ENCODE measurements at regions not wholly inside any gene's neighbourhood (a gene's known extent, or its start where the extent isn't known, plus 50 kb on each side); places are given as distances from the start of the nearest gene placed in this dataset.
"Not testable (repeated sequence)": the region's sequence is repeated elsewhere in the genome, so short reads cannot be mapped to it uniquely, and the experiment has no call there.

DNA sequence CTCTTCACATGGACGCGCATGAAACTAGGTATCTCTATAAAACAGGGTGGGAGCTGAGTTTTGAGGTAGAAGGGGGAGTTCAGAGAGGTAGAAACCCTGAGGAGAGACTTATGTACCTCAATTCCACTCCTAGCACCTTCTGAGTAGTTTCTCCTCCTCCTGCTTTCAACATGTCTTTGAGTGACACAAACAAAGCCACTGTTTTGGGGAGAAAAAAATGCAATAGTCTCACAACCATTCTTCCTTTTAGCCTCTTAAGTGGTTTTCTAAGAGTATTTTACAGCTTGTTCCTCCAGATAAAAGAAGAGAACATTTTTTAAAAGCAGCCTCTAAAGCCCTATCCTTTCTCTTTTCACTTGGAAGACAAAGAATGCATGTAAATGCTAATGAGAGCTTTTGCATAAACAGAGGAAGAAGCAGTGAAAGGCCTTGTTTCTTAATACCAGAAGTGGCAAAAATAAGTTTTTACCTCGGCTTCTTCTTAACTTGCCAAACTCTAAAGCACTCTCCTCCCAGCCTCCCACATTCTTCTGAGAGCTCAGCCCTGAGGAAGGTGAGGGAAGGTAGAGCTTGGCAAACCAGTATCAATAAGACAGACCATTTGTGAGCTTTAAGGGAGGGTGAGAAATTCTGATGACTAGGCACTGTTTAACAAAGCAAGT is 1304.4 kb upstream of the ACVR2A start:
- no peak overlapping the region for H3K4me3 ChIP-seq (ENCODE audit: control insufficient read depth in 1 of 7, extremely low read depth in 1 of 7, insufficient read depth in 4 of 7, low read depth in 2 of 7, low read length in 6 of 7)
- H3K36me3 ChIP-seq (ENCODE audit: control insufficient read depth in 4 of 4, insufficient read depth in 4 of 4, low read length in 3 of 4) = no peaks in the 10 kb centered on the region
- ChIA-PET CTCF (no interaction called here), POLR2A (no interaction called here)
- WGBS (ENCODE audit: insufficient coverage) = 100% methylated on average over 2 of the region's 3 CpGs
- no peaks in the 10 kb centered on the region for H3K4me1 ChIP-seq (ENCODE audit: control extremely low read depth in 1 of 4, control insufficient read depth in 4 of 4, insufficient read depth in 4 of 4, low read length in 3 of 4)
- no peaks in the 10 kb centered on the region for H3K9me3 ChIP-seq (ENCODE audit: control extremely low read depth in 1 of 5, control insufficient read depth in 4 of 5, insufficient read depth in 2 of 5, low read depth in 1 of 5, low read length in 4 of 5)
- peak in 1 of 3 donors; percentile 0 for DNase-seq
- no peaks in the 10 kb centered on the region for H3K27me3 ChIP-seq (replicated peaks in 2 of 5; ENCODE audit: control insufficient read depth in 4 of 5, insufficient read depth in 5 of 5, low read length in 4 of 5)
- no peak overlapping the region for H3K27ac ChIP-seq (ENCODE audit: insufficient read depth in 1 of 2, low read depth in 1 of 2, low read length in 2 of 2, poor library complexity in 1 of 2, severe bottlenecking in 2 of 2)

DNA sequence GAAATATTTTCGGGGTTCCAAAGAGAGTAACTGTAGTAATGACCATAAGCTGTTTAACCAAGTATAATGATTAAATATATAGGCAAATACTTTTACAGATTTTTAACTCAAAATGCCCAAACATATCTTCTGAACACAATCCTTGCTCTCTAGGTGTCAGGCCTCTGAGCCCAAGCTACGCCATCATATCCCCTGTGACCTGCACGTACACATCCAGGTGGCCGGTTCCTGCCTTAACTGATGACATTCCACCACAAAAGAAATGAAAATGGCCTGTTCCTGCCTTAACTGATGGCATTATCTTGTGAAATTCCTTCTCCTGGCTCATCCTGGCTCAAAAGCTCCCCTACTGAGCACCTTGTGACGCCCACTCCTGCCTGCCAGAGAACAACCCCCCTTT is 1305.1 kb upstream of the ACVR2A start:
- H3K27me3 ChIP-seq (replicated peaks in 2 of 5; ENCODE audit: control insufficient read depth in 4 of 5, insufficient read depth in 5 of 5, low read length in 4 of 5); H3K9me3 ChIP-seq (ENCODE audit: control extremely low read depth in 1 of 5, control insufficient read depth in 4 of 5, insufficient read depth in 2 of 5, low read depth in 1 of 5, low read length in 4 of 5); DNase-seq; POLR2A ChIA-PET; H3K4me3 ChIP-seq (ENCODE audit: control insufficient read depth in 1 of 7, extremely low read depth in 1 of 7, insufficient read depth in 4 of 7, low read depth in 2 of 7, low read length in 6 of 7); H3K4me1 ChIP-seq (ENCODE audit: control extremely low read depth in 1 of 4, control insufficient read depth in 4 of 4, insufficient read depth in 4 of 4, low read length in 3 of 4); H3K27ac ChIP-seq (ENCODE audit: insufficient read depth in 1 of 2, low read depth in 1 of 2, low read length in 2 of 2, poor library complexity in 1 of 2, severe bottlenecking in 2 of 2); CTCF ChIA-PET; H3K36me3 ChIP-seq (ENCODE audit: control insufficient read depth in 4 of 4, insufficient read depth in 4 of 4, low read length in 3 of 4): not testable (repeated sequence)
- WGBS (ENCODE audit: insufficient coverage) = 96% methylated on average over 3 of the region's 5 CpGs

DNA sequence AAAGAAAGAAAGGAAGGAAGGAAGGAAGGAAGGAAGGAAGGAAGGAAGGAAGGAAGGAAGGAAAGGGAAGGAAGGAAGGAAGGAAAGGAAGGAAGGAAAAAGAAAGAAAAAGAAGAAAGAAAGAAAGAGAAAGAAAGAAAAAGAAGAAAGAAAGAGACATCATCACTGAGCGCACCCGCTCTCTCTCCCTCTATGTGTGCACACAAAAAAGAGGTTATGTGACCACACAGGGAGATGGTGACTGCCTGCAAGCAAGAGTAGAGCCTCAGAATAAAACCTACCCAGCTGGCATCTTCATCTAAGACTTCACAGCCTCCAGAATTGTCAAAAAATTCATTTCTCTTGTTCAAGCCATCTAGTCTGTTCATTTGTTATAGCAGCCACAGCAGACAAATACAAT is 1307.4 kb upstream of the ACVR2A start:
- Histone ChIP-seq H3K4me3 (ENCODE audit: control insufficient read depth in 1 of 7, extremely low read depth in 1 of 7, insufficient read depth in 4 of 7, low read depth in 2 of 7, low read length in 6 of 7) (no peak overlapping the region), H3K4me1 (ENCODE audit: control extremely low read depth in 1 of 4, control insufficient read depth in 4 of 4, insufficient read depth in 4 of 4, low read length in 3 of 4) (no peaks in the 10 kb centered on the region), H3K9me3 (ENCODE audit: control extremely low read depth in 1 of 5, control insufficient read depth in 4 of 5, insufficient read depth in 2 of 5, low read depth in 1 of 5, low read length in 4 of 5) (no peaks in the 10 kb centered on the region), H3K27me3 (replicated peaks in 2 of 5; ENCODE audit: control insufficient read depth in 4 of 5, insufficient read depth in 5 of 5, low read length in 4 of 5) (no peaks in the 10 kb centered on the region), H3K27ac (ENCODE audit: insufficient read depth in 1 of 2, low read depth in 1 of 2, low read length in 2 of 2, poor library complexity in 1 of 2, severe bottlenecking in 2 of 2) (no peak overlapping the region), H3K36me3 (ENCODE audit: control insufficient read depth in 4 of 4, insufficient read depth in 4 of 4, low read length in 3 of 4) (no peaks in the 10 kb centered on the region)
- WGBS (ENCODE audit: insufficient coverage) = 100% methylated on average over 2 of the region's 2 CpGs
- no peak for DNase-seq
- POLR2A ChIA-PET = no interaction called here
- CTCF ChIA-PET = no interaction called here

DNA sequence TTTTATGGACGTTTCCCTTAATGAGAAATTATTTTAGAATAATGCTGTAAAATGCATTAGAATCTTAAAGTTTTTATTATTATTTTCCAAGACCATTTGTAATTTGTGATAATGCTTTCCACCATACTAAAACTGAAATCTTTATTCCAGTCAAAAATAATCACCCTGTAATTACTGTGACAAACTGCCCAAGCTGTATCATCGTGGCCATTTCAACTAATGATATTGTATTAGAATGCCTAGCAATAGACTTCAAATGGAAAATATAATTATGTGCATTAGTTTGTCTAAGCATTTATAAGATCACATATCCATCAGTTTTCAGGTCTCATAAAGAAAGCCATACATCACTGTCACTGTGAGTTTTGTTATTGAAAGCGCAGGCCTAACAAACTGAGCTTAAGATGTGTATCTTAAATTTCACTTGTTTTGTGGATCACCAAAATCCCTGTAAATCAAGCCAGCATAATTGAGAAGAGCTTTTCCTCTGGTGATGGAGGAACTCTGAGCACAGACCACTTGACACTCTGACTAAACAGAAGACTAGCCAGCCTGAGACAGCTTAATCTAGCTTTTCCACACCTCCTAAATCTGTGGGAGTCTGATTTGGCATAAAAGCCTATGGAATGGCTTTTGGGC is 1312.2 kb upstream of the ACVR2A start:
- CTCF ChIA-PET = no interaction called here
- WGBS (ENCODE audit: insufficient coverage) = 100% methylated on average over 1 of the region's 3 CpGs
- Histone ChIP-seq H3K4me3 (ENCODE audit: control insufficient read depth in 1 of 7, extremely low read depth in 1 of 7, insufficient read depth in 4 of 7, low read depth in 2 of 7, low read length in 6 of 7) (no peak overlapping the region), H3K36me3 (ENCODE audit: control insufficient read depth in 4 of 4, insufficient read depth in 4 of 4, low read length in 3 of 4) (no peaks in the 10 kb centered on the region), H3K9me3 (ENCODE audit: control extremely low read depth in 1 of 5, control insufficient read depth in 4 of 5, insufficient read depth in 2 of 5, low read depth in 1 of 5, low read length in 4 of 5) (no peaks in the 10 kb centered on the region), H3K27me3 (replicated peaks in 2 of 5; ENCODE audit: control insufficient read depth in 4 of 5, insufficient read depth in 5 of 5, low read length in 4 of 5) (no peaks in the 10 kb centered on the region), H3K27ac (ENCODE audit: insufficient read depth in 1 of 2, low read depth in 1 of 2, low read length in 2 of 2, poor library complexity in 1 of 2, severe bottlenecking in 2 of 2) (no peak overlapping the region), H3K4me1 (ENCODE audit: control extremely low read depth in 1 of 4, control insufficient read depth in 4 of 4, insufficient read depth in 4 of 4, low read length in 3 of 4) (no peaks in the 10 kb centered on the region)
- POLR2A ChIA-PET = no interaction called here
- no peak for DNase-seq

DNA sequence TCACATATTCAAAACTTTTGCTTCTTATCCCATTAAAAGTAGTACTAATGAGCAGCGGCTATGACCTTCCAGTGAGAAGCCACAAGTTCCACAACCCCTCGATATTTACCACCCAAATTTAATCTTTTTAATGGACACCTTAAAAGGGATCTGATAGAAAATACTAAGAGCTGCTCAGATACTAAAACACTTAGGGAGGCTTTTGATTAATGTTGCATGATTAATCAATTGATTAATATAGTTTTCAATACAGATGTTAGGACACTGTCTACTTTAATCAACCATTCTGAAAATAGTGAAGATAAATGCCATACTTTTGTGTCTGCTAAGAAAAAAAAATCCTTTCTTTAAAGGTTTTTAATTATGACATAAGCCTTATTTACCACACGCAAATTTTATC is 1312.8 kb upstream of the ACVR2A start:
- DNase-seq = no peak
- ChIA-PET CTCF (no interaction called here), POLR2A (no interaction called here)
- H3K36me3 ChIP-seq (ENCODE audit: control insufficient read depth in 4 of 4, insufficient read depth in 4 of 4, low read length in 3 of 4) = no peaks in the 10 kb centered on the region
- no peaks in the 10 kb centered on the region for H3K9me3 ChIP-seq (ENCODE audit: control extremely low read depth in 1 of 5, control insufficient read depth in 4 of 5, insufficient read depth in 2 of 5, low read depth in 1 of 5, low read length in 4 of 5)
- no peaks in the 10 kb centered on the region for H3K27me3 ChIP-seq (replicated peaks in 2 of 5; ENCODE audit: control insufficient read depth in 4 of 5, insufficient read depth in 5 of 5, low read length in 4 of 5)
- WGBS (ENCODE audit: insufficient coverage) = 100% methylated on average over 2 of the region's 3 CpGs
- no peak overlapping the region for H3K4me3 ChIP-seq (ENCODE audit: control insufficient read depth in 1 of 7, extremely low read depth in 1 of 7, insufficient read depth in 4 of 7, low read depth in 2 of 7, low read length in 6 of 7)
- H3K27ac ChIP-seq (ENCODE audit: insufficient read depth in 1 of 2, low read depth in 1 of 2, low read length in 2 of 2, poor library complexity in 1 of 2, severe bottlenecking in 2 of 2) = no peak overlapping the region
- H3K4me1 ChIP-seq (ENCODE audit: control extremely low read depth in 1 of 4, control insufficient read depth in 4 of 4, insufficient read depth in 4 of 4, low read length in 3 of 4) = no peaks in the 10 kb centered on the region

DNA sequence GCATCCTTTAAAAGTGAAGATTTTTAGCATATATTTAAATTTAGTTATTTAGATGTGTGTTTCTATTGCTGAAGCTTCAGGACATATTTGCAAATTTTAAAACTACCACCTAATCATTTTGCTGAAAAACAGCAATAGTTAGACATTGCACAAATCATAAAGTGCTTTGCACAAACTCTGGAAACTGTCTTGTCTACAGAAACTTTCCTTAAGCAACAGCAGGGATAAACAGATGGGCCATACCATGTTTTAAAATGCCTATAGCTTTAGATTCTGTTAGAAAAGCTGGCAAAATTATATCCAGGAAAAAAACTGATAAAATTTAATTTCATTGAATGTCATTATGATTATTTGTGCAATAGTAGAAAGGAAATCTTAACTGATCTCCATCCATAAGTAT is 1313.9 kb upstream of the ACVR2A start:
- no peak for DNase-seq
- no peak overlapping the region for H3K27ac ChIP-seq (ENCODE audit: insufficient read depth in 1 of 2, low read depth in 1 of 2, low read length in 2 of 2, poor library complexity in 1 of 2, severe bottlenecking in 2 of 2)
- H3K27me3 ChIP-seq (replicated peaks in 2 of 5; ENCODE audit: control insufficient read depth in 4 of 5, insufficient read depth in 5 of 5, low read length in 4 of 5) = no peaks in the 10 kb centered on the region
- no peak overlapping the region for H3K4me3 ChIP-seq (ENCODE audit: control insufficient read depth in 1 of 7, extremely low read depth in 1 of 7, insufficient read depth in 4 of 7, low read depth in 2 of 7, low read length in 6 of 7)
- H3K36me3 ChIP-seq (ENCODE audit: control insufficient read depth in 4 of 4, insufficient read depth in 4 of 4, low read length in 3 of 4) = no peaks in the 10 kb centered on the region
- H3K4me1 ChIP-seq (ENCODE audit: control extremely low read depth in 1 of 4, control insufficient read depth in 4 of 4, insufficient read depth in 4 of 4, low read length in 3 of 4) = no peaks in the 10 kb centered on the region
- H3K9me3 ChIP-seq (ENCODE audit: control extremely low read depth in 1 of 5, control insufficient read depth in 4 of 5, insufficient read depth in 2 of 5, low read depth in 1 of 5, low read length in 4 of 5) = no peaks in the 10 kb centered on the region
- ChIA-PET CTCF (no interaction called here), POLR2A (no interaction called here)

DNA sequence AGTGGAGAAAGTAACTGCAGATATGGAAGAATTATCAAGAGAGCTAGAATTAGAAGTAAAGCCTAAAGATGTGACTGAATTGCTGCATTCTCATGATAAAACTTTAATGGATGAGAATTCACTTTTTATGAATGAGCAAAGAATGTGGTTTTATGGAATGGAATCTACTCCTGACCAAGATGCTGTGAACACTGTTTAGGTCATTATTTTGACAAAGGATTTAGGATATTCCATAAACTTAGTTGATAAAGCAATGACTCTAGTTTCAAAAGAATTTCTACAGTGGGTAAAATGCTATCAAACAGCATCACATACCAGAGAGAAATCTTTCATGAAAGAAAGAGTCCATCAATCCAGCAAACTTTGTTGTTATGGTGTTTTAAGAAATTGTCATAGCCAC is 1317.7 kb upstream of the ACVR2A start:
- POLR2A ChIA-PET = no interaction called here
- H3K4me3 ChIP-seq (ENCODE audit: control insufficient read depth in 1 of 7, extremely low read depth in 1 of 7, insufficient read depth in 4 of 7, low read depth in 2 of 7, low read length in 6 of 7) = no peak overlapping the region
- H3K27ac ChIP-seq (ENCODE audit: insufficient read depth in 1 of 2, low read depth in 1 of 2, low read length in 2 of 2, poor library complexity in 1 of 2, severe bottlenecking in 2 of 2) = no peak overlapping the region
- no peaks in the 10 kb centered on the region for H3K4me1 ChIP-seq (ENCODE audit: control extremely low read depth in 1 of 4, control insufficient read depth in 4 of 4, insufficient read depth in 4 of 4, low read length in 3 of 4)
- no peaks in the 10 kb centered on the region for H3K36me3 ChIP-seq (ENCODE audit: control insufficient read depth in 4 of 4, insufficient read depth in 4 of 4, low read length in 3 of 4)
- H3K27me3 ChIP-seq (replicated peaks in 2 of 5; ENCODE audit: control insufficient read depth in 4 of 5, insufficient read depth in 5 of 5, low read length in 4 of 5) = no peaks in the 10 kb centered on the region
- DNase-seq = no peak
- H3K9me3 ChIP-seq (ENCODE audit: control extremely low read depth in 1 of 5, control insufficient read depth in 4 of 5, insufficient read depth in 2 of 5, low read depth in 1 of 5, low read length in 4 of 5) = no peaks in the 10 kb centered on the region
- CTCF ChIA-PET = no interaction called here

Data from common myeloid progenitor, CD34-positive (primary cell).